CD4-positive, alpha-beta T cell treated with Interleukin-4 for 1 hour (primary cell): ENCODE measurements at regions not wholly inside any gene's neighbourhood (a gene's known extent, or its start where the extent isn't known, plus 50 kb on each side); places are given as distances from the start of the nearest gene placed in this dataset.

Source experiments
- DNase-seq, 2 donors: peaks; one replicate each; pipeline ENCODE4 v3.0.0-alpha.2; 2020 to 2022

GRCh38 chr3:152056481-152056880 is 183.0 kb downstream of the SUCNR1 start:
- no peak for DNase-seq

GRCh38 chr3:152056987-152057386 is 183.5 kb downstream of the SUCNR1 start:
- no peak for DNase-seq

- DNase-seq, result no peak
These were observed 185.4 kb downstream of the SUCNR1 start for GRCh38 chr3:152058856-152059255.

GRCh38 chr3:152060701-152061100 is 187.3 kb downstream of the SUCNR1 start:
- no peak for DNase-seq

DNA sequence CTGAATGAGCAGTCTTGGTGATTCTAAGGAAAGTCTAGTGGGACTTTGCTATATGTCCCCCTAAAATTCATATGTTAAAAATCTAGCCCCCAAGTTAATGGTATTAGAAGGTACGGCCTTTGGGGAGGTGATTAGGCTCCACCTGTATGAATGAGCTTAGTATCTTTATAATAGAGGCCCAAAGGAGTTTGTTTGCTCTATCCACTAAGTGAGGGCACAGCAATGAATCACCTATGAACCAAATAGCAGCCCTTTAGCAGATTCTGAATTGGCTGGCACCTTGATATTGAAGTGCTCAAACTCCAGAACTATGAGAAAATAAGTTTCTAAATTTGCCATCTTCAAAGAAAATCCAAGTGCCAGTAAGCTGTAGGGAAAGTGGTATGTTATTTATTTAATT is 187.9 kb downstream of the SUCNR1 start:
- no peak for DNase-seq

DNA sequence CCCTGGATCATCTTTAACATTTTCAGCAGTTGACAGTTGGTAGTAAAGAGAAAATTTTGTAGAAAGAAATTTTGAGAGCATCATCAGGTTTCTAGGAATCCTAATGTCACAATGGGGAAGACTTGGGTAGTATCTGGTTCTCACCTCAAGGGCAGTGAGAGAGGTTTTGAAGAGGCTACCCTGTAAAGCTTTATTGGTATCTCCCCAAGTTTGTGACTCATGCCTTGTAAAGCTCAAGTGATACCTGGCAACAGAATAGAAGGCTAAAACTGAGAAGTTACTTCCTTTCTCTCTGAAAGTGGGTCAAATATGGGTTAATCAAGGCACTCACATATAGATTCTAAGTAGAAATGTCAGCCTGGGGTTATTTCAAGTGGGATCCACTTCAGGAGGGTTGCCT is 196.4 kb downstream of the SUCNR1 start:
- no peak for DNase-seq

GRCh38 chr3:152071315-152071714 is 197.4 kb upstream of the MBNL1 start:
- no peak for DNase-seq

DNA sequence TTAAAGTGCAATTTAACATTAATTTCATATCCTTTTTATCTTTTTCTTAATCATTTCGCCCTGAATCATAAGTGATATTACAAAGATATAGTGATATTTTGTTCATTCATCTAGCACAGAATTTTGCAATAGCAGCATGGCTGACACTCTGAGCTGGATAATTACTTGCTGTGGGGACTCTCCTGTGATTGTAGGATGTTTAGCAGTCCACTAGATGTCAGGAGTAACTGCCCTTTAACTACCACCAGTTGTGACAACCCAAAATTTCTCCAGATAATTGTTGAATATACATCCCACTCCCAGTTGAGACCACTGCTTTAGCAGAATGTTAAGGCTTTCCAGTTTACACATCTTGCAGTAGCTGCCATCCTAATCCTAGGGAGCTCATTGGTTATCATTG is 196.8 kb upstream of the MBNL1 start:
- peak in 1 of 2 donors; percentile 54 for DNase-seq

DNA sequence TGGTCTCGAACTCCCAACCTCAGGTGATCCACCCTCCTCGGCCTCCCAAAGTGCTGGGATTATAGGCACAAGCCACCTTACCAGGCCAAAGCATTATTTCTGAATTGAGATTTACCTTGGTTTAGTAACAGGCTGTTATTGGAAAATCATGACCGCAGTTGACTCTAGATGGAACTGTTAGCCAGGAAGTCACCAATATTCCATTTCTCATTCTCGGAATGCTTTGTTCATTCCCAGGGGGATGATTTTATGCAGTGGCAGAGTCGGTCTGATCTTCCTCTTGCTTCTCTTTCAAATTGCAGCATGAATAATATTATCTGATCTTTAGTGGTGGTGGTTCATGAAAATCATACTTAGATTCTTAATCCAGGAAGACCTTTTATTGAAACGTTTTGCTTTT is 195.5 kb upstream of the MBNL1 start:
- no peak for DNase-seq

- DNase-seq, result peak in 1 of 2 donors; percentile 2
These were observed 192.6 kb upstream of the MBNL1 start for GRCh38 chr3:152076148-152076547.

DNA sequence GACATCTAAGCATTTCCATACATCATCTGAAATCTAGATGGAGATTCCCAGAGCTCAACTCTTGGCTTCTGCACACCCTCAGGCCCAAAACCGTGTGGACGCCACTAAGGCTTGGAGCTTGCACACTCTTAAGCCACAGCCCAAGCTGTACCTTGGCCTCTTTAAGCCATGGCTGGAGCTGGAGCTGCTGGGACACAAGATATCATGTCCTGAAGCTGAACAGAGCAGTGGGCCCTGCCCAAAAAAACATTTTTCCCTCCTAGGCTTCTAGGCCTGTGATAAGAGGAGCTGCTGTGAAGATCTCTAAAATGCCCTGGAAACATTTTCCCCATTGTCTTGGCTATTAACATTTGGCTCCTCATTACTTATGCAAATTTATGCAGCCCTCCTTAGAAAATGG is 188.7 kb upstream of the MBNL1 start:
- DNase-seq, result no peak

DNA sequence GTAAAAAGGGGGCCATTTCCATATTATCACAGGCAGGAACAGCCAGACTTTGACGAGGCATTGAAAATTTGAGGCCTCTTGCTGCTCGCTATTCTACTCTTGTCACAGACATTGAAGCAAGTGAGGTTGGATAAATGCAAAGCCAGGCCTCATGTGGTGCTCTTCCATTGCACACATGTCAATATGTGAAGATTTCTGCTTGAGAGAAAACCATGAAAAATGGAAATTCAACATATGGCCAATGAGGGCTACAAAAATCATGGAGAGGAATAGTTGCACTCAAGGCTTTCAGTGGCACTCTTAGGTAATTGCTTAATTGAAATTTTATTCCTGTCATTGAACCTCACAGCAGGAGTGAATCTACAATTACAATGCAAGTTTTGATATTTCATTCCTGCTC is 185.6 kb upstream of the MBNL1 start:
- no peak for DNase-seq

DNA sequence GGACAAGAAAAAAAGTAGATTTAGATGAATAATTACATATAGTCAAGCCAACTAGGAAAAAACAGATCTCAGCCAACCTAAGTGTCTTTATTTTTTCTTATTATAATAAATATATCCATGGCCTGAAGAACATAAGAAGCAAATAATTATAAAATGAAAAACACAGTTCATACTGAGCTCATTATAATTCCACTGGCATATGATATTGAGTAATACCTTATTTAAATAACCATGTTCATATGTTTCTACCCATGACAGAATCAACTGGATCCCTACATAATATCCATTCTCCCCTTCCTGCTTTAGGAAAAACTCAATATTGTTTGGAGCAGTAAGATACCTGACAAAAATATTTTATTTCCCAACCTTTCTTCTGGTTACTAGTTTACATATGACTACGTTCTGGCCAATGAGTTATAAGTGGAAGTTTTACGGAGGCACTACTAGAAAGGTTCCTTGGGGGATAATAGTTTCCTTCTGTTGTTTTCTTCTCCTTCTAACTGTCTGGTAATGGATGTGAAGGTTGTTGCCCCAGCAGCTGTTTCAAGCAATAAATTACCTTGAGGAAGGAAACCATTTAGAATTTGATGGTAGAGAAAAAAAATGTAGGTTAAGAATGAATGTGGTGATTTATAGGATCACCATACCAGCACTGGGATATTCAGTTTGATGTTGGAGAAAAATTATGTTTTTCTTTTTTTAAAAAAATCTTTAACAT is 184.1 kb upstream of the MBNL1 start:
- DNase-seq, result no peak

GRCh38 chr3:152087153-152087552 is 181.6 kb upstream of the MBNL1 start:
- no peak for DNase-seq

GRCh38 chr3:152089528-152089927 is 179.2 kb upstream of the MBNL1 start:
- DNase-seq, result no peak

DNA sequence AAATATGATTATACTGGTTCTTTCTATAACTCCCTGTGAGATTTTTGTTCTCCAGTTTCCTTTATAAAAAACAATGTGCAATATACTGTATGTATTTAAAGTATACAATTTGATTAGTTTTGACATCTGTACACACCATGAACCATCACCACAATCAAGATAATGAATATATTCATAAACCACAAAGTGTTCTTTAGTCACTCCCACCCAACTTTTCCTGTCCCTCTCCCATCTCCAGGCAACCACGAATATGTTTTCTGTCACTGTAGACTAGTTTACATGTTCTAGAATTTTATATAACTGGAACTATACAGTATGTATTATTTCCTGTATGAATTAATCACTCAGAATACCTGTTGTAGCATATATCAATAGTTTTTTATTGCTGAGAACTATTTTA is 177.0 kb upstream of the MBNL1 start:
- no peak for DNase-seq

GRCh38 chr3:152093901-152094300 is 174.8 kb upstream of the MBNL1 start:
- no peak for DNase-seq

- DNase-seq, result no peak
These were observed 174.3 kb upstream of the MBNL1 start for GRCh38 chr3:152094406-152094805.

GRCh38 chr3:152095472-152095871 is 173.3 kb upstream of the MBNL1 start:
- DNase-seq, result no peak

DNA sequence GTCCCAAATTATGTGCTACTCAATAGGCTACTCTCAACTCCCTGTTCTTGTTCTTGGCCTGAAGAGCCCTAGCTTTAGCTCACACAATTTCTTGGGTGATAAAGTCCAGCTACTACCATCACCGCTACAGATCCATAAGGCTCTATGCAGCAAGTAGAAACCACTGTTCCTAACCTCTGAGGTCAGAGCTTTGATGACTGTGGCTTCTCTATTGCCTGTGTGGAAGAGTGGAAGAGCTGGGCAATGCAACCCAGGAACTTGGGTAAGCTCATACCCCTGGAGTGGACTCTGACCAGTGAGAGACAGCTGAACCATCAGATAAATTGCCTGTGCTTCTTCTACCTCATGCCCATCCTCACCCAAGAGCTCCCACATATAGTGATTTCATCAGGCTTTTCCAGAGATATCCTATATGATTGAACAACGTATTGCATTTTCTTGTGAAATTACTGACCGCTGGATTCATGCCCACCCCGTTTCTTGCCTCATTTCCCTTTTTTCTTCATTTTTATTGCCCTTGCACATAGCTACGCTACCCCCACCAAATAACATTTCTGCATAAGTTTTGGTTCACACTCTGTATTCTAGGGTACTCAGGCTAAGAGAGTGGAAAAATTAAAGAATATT is 172.3 kb upstream of the MBNL1 start:
- DNase-seq, result no peak

GRCh38 chr3:152097120-152097519 is 171.6 kb upstream of the MBNL1 start:
- DNase-seq, result no peak

GRCh38 chr3:152097770-152098169 is 171.0 kb upstream of the MBNL1 start:
- DNase-seq, result no peak

GRCh38 chr3:152100491-152101132 is 168.1 kb upstream of the MBNL1 start:
- DNase-seq, result peak; percentile 13 to 31

- no peak for DNase-seq
These were observed 166.3 kb upstream of the MBNL1 start for GRCh38 chr3:152102410-152102809.
